HepG2 (cell line): ENCODE measurements at regions not wholly inside any gene's neighbourhood (a gene's known extent, or its start where the extent isn't known, plus 50 kb on each side); places are given as distances from the start of the nearest gene placed in this dataset.

Experiments
- FOXP1 ChIP-seq, 2 experiments: fragments of 450-650 bp in 1 of 2; IDR thresholded peaks; 2 replicates each; pipeline ENCODE4 v1.6.1; 2017 to 2018; ENCODE audit warnings: antibody characterized with exemption in 1 of 2
- HES4 ChIP-seq: sonication (generic); formaldehyde crosslinking; IDR thresholded peaks from 2 replicates; pipeline ENCODE4 v1.9.0; 2021; ENCODE audit warnings: mild to moderate bottlenecking, missing genetic modification reagents, borderline replicate concordance
- HNRNPL ChIP-seq: fragments of 200-400 bp; formaldehyde crosslinking; IDR thresholded peaks from 2 replicates; pipeline ENCODE4 v1.6.1; 2017; ENCODE audit warnings: mild to moderate bottlenecking, low read depth, low read length
- KIAA2018 ChIP-seq: sonication (generic); formaldehyde crosslinking; IDR thresholded peaks from 2 replicates; pipeline ENCODE4 v1.5.0; 2020; ENCODE audit warnings: mild to moderate bottlenecking, missing genetic modification reagents, borderline replicate concordance
- KLF11 ChIP-seq: IDR thresholded peaks from 2 replicates; pipeline ENCODE4 v1.6.1; 2016; ENCODE audit warnings: missing compliant biosample characterization
- MAFK ChIP-seq, 2 experiments: IDR thresholded peaks in 1 of 2; conservative IDR thresholded peaks in 1 of 2; 2 replicates each; pipeline ENCODE4 v1.6.1; 2011; ENCODE audit warnings: improper control_type of control experiment in 2 of 2, low read length in 2 of 2
- MTERF4 ChIP-seq: sonication (generic); formaldehyde crosslinking; IDR thresholded peaks from 2 replicates; pipeline ENCODE4 v1.8.0; 2023; ENCODE audit warnings: mild to moderate bottlenecking, missing genetic modification reagents
- YEATS2 ChIP-seq: sonication (generic); formaldehyde crosslinking; IDR thresholded peaks from 2 replicates; pipeline ENCODE4 v1.4.0; 2020; ENCODE audit warnings: missing genetic modification reagents, borderline replicate concordance
- ZNF331 ChIP-seq: sonication (generic); formaldehyde crosslinking; IDR thresholded peaks from 2 replicates; pipeline ENCODE4 v1.4.0; 2020; ENCODE audit warnings: missing genetic modification reagents
- ZNF343 ChIP-seq: sonication (generic); formaldehyde crosslinking; IDR thresholded peaks from 2 replicates; pipeline ENCODE4 v1.4.0; 2020; ENCODE audit warnings: mild to moderate bottlenecking, missing genetic modification reagents
- ZNF549 ChIP-seq: sonication (generic); formaldehyde crosslinking; IDR thresholded peaks from 2 replicates; pipeline ENCODE4 v1.5.0; 2020; ENCODE audit warnings: missing genetic modification reagents
- TF ChIP-seq, protein P1 (sequence below): sonication (generic); formaldehyde crosslinking; IDR thresholded peaks from 2 replicates; pipeline ENCODE4 v1.8.0; 2022; ENCODE audit warnings: low read depth, missing genetic modification reagents
- TF ChIP-seq, protein P2 (sequence below): sonication (generic); formaldehyde crosslinking; IDR thresholded peaks from 2 replicates; pipeline ENCODE4 v1.4.0; 2020; ENCODE audit warnings: missing genetic modification reagents

GRCh38 chr4:41838590-41838989, 90.1 kb upstream of the PHOX2B start (continued):
- no peak for TF ChIP-seq KIAA2018 (CRISPR knock-in tag)
- TF ChIP-seq, protein P1, sequence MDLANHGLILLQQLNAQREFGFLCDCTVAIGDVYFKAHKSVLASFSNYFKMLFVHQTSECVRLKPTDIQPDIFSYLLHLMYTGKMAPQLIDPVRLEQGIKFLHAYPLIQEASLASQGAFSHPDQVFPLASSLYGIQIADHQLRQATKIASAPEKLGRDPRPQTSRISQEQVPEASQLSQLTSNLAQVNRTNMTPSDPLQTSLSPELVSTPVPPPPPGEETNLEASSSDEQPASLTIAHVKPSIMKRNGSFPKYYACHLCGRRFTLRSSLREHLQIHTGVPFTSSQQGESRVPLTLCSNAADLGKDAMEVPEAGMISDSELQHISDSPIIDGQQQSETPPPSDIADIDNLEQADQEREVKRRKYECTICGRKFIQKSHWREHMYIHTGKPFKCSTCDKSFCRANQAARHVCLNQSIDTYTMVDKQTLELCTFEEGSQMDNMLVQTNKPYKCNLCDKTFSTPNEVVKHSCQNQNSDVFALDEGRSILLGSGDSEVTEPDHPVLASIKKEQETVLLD (CRISPR knock-in tag), result no peak
- TF ChIP-seq FOXP1 (IDR thresholded peaks at IDR 0.05), result no peak
- no peak for TF ChIP-seq FOXP1 (CRISPR knock-in tag; IDR thresholded peaks at IDR 0.05)
- TF ChIP-seq HNRNPL, result no peak
- TF ChIP-seq, protein P2, sequence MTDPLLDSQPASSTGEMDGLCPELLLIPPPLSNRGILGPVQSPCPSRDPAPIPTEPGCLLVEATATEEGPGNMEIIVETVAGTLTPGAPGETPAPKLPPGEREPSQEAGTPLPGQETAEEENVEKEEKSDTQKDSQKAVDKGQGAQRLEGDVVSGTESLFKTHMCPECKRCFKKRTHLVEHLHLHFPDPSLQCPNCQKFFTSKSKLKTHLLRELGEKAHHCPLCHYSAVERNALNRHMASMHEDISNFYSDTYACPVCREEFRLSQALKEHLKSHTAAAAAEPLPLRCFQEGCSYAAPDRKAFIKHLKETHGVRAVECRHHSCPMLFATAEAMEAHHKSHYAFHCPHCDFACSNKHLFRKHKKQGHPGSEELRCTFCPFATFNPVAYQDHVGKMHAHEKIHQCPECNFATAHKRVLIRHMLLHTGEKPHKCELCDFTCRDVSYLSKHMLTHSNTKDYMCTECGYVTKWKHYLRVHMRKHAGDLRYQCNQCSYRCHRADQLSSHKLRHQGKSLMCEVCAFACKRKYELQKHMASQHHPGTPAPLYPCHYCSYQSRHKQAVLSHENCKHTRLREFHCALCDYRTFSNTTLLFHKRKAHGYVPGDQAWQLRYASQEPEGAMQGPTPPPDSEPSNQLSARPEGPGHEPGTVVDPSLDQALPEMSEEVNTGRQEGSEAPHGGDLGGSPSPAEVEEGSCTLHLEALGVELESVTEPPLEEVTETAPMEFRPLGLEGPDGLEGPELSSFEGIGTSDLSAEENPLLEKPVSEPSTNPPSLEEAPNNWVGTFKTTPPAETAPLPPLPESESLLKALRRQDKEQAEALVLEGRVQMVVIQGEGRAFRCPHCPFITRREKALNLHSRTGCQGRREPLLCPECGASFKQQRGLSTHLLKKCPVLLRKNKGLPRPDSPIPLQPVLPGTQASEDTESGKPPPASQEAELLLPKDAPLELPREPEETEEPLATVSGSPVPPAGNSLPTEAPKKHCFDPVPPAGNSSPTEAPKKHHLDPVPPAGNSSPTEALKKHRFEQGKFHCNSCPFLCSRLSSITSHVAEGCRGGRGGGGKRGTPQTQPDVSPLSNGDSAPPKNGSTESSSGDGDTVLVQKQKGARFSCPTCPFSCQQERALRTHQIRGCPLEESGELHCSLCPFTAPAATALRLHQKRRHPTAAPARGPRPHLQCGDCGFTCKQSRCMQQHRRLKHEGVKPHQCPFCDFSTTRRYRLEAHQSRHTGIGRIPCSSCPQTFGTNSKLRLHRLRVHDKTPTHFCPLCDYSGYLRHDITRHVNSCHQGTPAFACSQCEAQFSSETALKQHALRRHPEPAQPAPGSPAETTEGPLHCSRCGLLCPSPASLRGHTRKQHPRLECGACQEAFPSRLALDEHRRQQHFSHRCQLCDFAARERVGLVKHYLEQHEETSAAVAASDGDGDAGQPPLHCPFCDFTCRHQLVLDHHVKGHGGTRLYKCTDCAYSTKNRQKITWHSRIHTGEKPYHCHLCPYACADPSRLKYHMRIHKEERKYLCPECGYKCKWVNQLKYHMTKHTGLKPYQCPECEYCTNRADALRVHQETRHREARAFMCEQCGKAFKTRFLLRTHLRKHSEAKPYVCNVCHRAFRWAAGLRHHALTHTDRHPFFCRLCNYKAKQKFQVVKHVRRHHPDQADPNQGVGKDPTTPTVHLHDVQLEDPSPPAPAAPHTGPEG, result no peak
- no peak for TF ChIP-seq HES4
- no peak for TF ChIP-seq ZNF331
- peak; percentile 38 to 55; a peak in 3 of 4 replicates for TF ChIP-seq MAFK (conservative IDR thresholded peaks at IDR 0.05 in 1 of 2, IDR thresholded peaks at IDR 0.05 in 1 of 2; ENCODE audit: low read length in 2 of 2)
- no peak for TF ChIP-seq ZNF549 (CRISPR knock-in tag)
- no peak for TF ChIP-seq YEATS2 (CRISPR knock-in tag)
- TF ChIP-seq MTERF4 (CRISPR knock-in tag), result no peak
- no peak for TF ChIP-seq KLF11 (CRISPR knock-in tag)
- no peak for TF ChIP-seq ZNF343 (CRISPR knock-in tag)
